ENCODE measurements at regions not wholly inside any gene's neighbourhood (a gene's known extent, or its start where the extent isn't known, plus 50 kb on each side); places are given as distances from the start of the nearest gene placed in this dataset.
"Not testable (repeated sequence)": the region's sequence is repeated elsewhere in the genome, so short reads cannot be mapped to it uniquely, and the experiment has no call there.

- no peak for DNase-seq
These were observed 129.6 kb downstream of the VPREB1 start for GRCh38 chr22:22374163-22374562.

GRCh38 chr22:22374579-22374978 is 130.0 kb downstream of the VPREB1 start:
- DNase-seq: no peak

- DNase-seq: no peak
These were observed 131.2 kb downstream of the VPREB1 start for GRCh38 chr22:22375576-22376351.

GRCh38 chr22:22376352-22376706 is 131.7 kb downstream of the VPREB1 start:
- no peak for DNase-seq

- not testable (repeated sequence) for DNase-seq
These were observed 131.7 kb downstream of the ZNF280B start for GRCh38 chr22:22376884-22377283.

GRCh38 chr22:22377335-22377734 is 131.2 kb downstream of the ZNF280B start:
- no peak for DNase-seq

GRCh38 chr22:22378446-22379415 is 129.8 kb downstream of the ZNF280B start:
- DNase-seq: no peak

- DNase-seq: no peak
These were observed 128.2 kb downstream of the ZNF280B start for GRCh38 chr22:22380098-22381030.

GRCh38 chr22:22381292-22381691 is 127.2 kb downstream of the ZNF280B start:
- DNase-seq: not testable (repeated sequence)

GRCh38 chr22:22384267-22384666 is 124.3 kb downstream of the ZNF280B start:
- no peak for DNase-seq

GRCh38 chr22:22384668-22385244 is 123.8 kb downstream of the ZNF280B start:
- no peak for DNase-seq

GRCh38 chr22:22386602-22387385 is 121.7 kb downstream of the ZNF280B start:
- no peak for DNase-seq

GRCh38 chr22:22387386-22387736 is 121.2 kb downstream of the ZNF280B start:
- no peak for DNase-seq

GRCh38 chr22:22388090-22388489 is 120.5 kb downstream of the ZNF280B start:
- no peak for DNase-seq

GRCh38 chr22:22388494-22388893 is 120.0 kb downstream of the ZNF280B start:
- no peak for DNase-seq

- DNase-seq: no peak
These were observed 119.1 kb downstream of the ZNF280B start for GRCh38 chr22:22389467-22389866.

GRCh38 chr22:22390989-22391388 is 117.6 kb downstream of the ZNF280B start:
- no peak for DNase-seq

GRCh38 chr22:22391543-22391942 is 117.0 kb downstream of the ZNF280B start:
- DNase-seq: no peak

GRCh38 chr22:22392131-22392530 is 116.4 kb downstream of the ZNF280B start:
- no peak for DNase-seq

- no peak for DNase-seq
These were observed 114.0 kb downstream of the ZNF280B start for GRCh38 chr22:22394591-22394990.

GRCh38 chr22:22395245-22395644 is 113.3 kb downstream of the ZNF280B start:
- no peak for DNase-seq
